GM12878 (cell line): ENCODE measurements at regions not wholly inside any gene's neighbourhood (a gene's known extent, or its start where the extent isn't known, plus 50 kb on each side); places are given as distances from the start of the nearest gene placed in this dataset.

ENCODE experiments used
- ATAC-seq: fragments of 200-7000 bp; cut with Tn5 transposase; 3 replicates; pipeline ENCODE4 v1.9.1; 2020; ENCODE audit warnings: mild to moderate bottlenecking, moderate library complexity
- BruUV-seq: library from RNA; stranded (reverse); fragments of 400-500 nt; replicated peaks from 2 replicates; lab custom pipeline; 2021; lab: Mats Ljungman, UMichigan
- CTCF ChIA-PET: fragments of 300-600 bp; sonication (Branson Sonifier 250); formaldehyde crosslinking; extraction: SDS; loops from one replicate; lab custom pipeline; 2021; ENCODE audit warnings: inconsistent platforms; lab: Yijun Ruan, JAX
- POLR2A ChIA-PET: fragments of 350-600 bp; formaldehyde crosslinking; extraction: SDS; loops from one replicate; lab custom pipeline; 2021; ENCODE audit warnings: inconsistent platforms; lab: Charles Lee
- RAD21 ChIA-PET: fragments of 300-600 bp; sonication (Branson Sonifier 250); formaldehyde crosslinking; loops from one replicate; lab custom pipeline; 2023; ENCODE audit warnings: antibody characterized with exemption; ENCODE audit not compliant: unreplicated experiment; lab: Charles Lee
- SMC1A ChIA-PET: fragments of 300-600 bp; sonication (Branson Sonifier 250); formaldehyde crosslinking; loops from one replicate; lab custom pipeline; 2023; ENCODE audit not compliant: unreplicated experiment, uncharacterized antibody; lab: Charles Lee
- DNase-seq: peaks from one replicate; pipeline ENCODE4 v3.0.0-alpha.2; 2011; ENCODE audit warnings: low read depth, low spot score
- FAIRE-seq: peaks from 3 replicates; lab custom pipeline; 2011; peaks lifted over from hg19 to GRCh38; lab: Jason Lieb, UNC
- H2AFZ ChIP-seq: 2 replicates; pipeline ENCODE4 v1.6.0; 2011; ENCODE audit warnings: low read depth, low read length, control low read depth; ENCODE audit not compliant: control insufficient read depth
- H3K27ac ChIP-seq: 2 replicates; pipeline ENCODE4 v1.5.1; 2011; ENCODE audit warnings: control low read depth; ENCODE audit not compliant: control insufficient read depth, insufficient read depth
- H3K27me3 ChIP-seq, 2 experiments: replicated peaks in 1 of 2; 2 replicates each; pipeline versions ENCODE4 v1.6.0 to v1.6.1; 2011; ENCODE audit warnings: low read length in 1 of 2; ENCODE audit not compliant: control insufficient read depth in 2 of 2, insufficient read depth in 2 of 2
- H3K36me3 ChIP-seq, 2 experiments: 2 replicates each; pipeline ENCODE4 v1.5.1; 2011; ENCODE audit warnings: low read length in 1 of 2; ENCODE audit not compliant: control insufficient read depth in 2 of 2, insufficient read depth in 2 of 2
- H3K4me1 ChIP-seq: 2 replicates; pipeline ENCODE4 v1.6.1; 2011; ENCODE audit warnings: mild to moderate bottlenecking, low read length, moderate library complexity, mixed read lengths; ENCODE audit not compliant: control insufficient read depth, insufficient read depth
- H3K4me2 ChIP-seq: 2 replicates; pipeline ENCODE4 v1.6.0; 2011; ENCODE audit warnings: control low read depth; ENCODE audit not compliant: control insufficient read depth, insufficient read depth
- H3K4me3 ChIP-seq: fragments of 200-600 bp; sonication (generic); 2 replicates; pipeline ENCODE4 v1.5.1; 2016
- H3K79me2 ChIP-seq: 2 replicates; pipeline ENCODE4 v1.6.0; 2011; ENCODE audit warnings: low read length; ENCODE audit not compliant: control insufficient read depth, insufficient read depth
- H3K9ac ChIP-seq: 2 replicates; pipeline ENCODE4 v1.8.0; 2011; ENCODE audit warnings: low read length, control low read depth, mixed read lengths; ENCODE audit not compliant: control insufficient read depth, insufficient read depth
- H3K9me3 ChIP-seq: replicated peaks from 3 replicates; pipeline ENCODE4 v1.5.1; 2011; ENCODE audit warnings: mild to moderate bottlenecking, low read length; ENCODE audit not compliant: control insufficient read depth, insufficient read depth
- H4K20me1 ChIP-seq: 2 replicates; pipeline ENCODE4 v1.6.0; 2011; ENCODE audit not compliant: control insufficient read depth, insufficient read depth
- BCLAF1 ChIP-seq: fragments of 450-650 bp; IDR thresholded peaks from 2 replicates; pipeline ENCODE4 v1.6.1; 2017; ENCODE audit warnings: antibody characterized with exemption, mild to moderate bottlenecking, moderate library complexity
- EED ChIP-seq: sonication (generic); IDR thresholded peaks from 2 replicates; pipeline ENCODE4 v1.6.1; 2016; ENCODE audit warnings: antibody characterized with exemption, low read depth
- FOS ChIP-seq: IDR thresholded peaks from 3 replicates; pipeline ENCODE4 v1.6.1; 2011; ENCODE audit warnings: borderline replicate concordance; ENCODE audit not compliant: insufficient read length; ENCODE audit errors: extremely low read depth
- KAT2A ChIP-seq: conservative IDR thresholded peaks from 2 replicates; pipeline ENCODE4 v1.6.1; 2011; ENCODE audit warnings: low read depth, low read length; ENCODE audit not compliant: control insufficient read depth
- KLF5 ChIP-seq: fragments of 450-650 bp; IDR thresholded peaks from 2 replicates; pipeline ENCODE4 v1.6.1; 2014; ENCODE audit warnings: mild to moderate bottlenecking; ENCODE audit not compliant: partially characterized antibody
- MEF2B ChIP-seq: fragments of 450-650 bp; IDR thresholded peaks from 2 replicates; pipeline ENCODE4 v1.6.1; 2018; ENCODE audit warnings: mild to moderate bottlenecking, moderate library complexity; ENCODE audit not compliant: partially characterized antibody, poor library complexity, severe bottlenecking
- NRF1 ChIP-seq: conservative IDR thresholded peaks from 2 replicates; pipeline ENCODE4 v1.6.1; 2011; ENCODE audit warnings: mild to moderate bottlenecking, low read depth, low read length, improper control_type of control experiment
- POLR2AphosphoS5 ChIP-seq: IDR thresholded peaks from 2 replicates; pipeline ENCODE4 v1.6.1; 2011; ENCODE audit warnings: mild to moderate bottlenecking, low read length, inconsistent platforms
- RELA ChIP-seq: fragments of 450-650 bp; IDR thresholded peaks from 2 replicates; pipeline ENCODE4 v1.8.0; 2014; ENCODE audit warnings: borderline replicate concordance; ENCODE audit not compliant: partially characterized antibody
- SIN3A ChIP-seq: IDR thresholded peaks from 2 replicates; pipeline ENCODE4 v1.6.1; 2012; ENCODE audit warnings: low read depth, low read length, improper control_type of control experiment
- SMAD1 ChIP-seq: fragments of 450-650 bp; IDR thresholded peaks from 2 replicates; pipeline ENCODE4 v1.6.1; 2018; ENCODE audit warnings: mild to moderate bottlenecking, low read depth; ENCODE audit not compliant: partially characterized antibody
- SMAD5 ChIP-seq: IDR thresholded peaks from 2 replicates; pipeline ENCODE4 v1.6.1; 2016; ENCODE audit warnings: antibody characterized with exemption, low read depth
- SPI1 ChIP-seq: IDR thresholded peaks from 2 replicates; pipeline ENCODE4 v1.6.1; 2011; ENCODE audit warnings: low read depth, mild to moderate bottlenecking, low read length, moderate library complexity, borderline replicate concordance; ENCODE audit not compliant: insufficient read depth
- ZBTB4 ChIP-seq: fragments of 450-650 bp; formaldehyde crosslinking; IDR thresholded peaks from 2 replicates; pipeline ENCODE4 v1.4.0; 2022; ENCODE audit warnings: mild to moderate bottlenecking, moderate library complexity
- ZNF622 ChIP-seq: fragments of 450-650 bp; IDR thresholded peaks from 2 replicates; pipeline ENCODE4 v1.6.1; 2017; ENCODE audit warnings: mild to moderate bottlenecking, inconsistent platforms
- WGBS: methylation state at CpG from one replicate; pipeline ENCODE4 v1.1.6; 2016; ENCODE audit warnings: low lambda C conversion rate; ENCODE audit not compliant: insufficient replicate concordance, insufficient coverage; ENCODE audit errors: missing lambda C conversion rate; 5-methylcytosine and 5-hydroxymethylcytosine counted together
- in situ Hi-C: fragments of 300-500 bp; cut with MboI; formaldehyde crosslinking; loops from 9 replicates; pipeline ENCODE4 v1.14.3; 2018; ENCODE audit warnings: mixed read lengths
- intact Hi-C: fragments of 100-400 bp; cut with micrococcal nuclease; formaldehyde crosslinking; loops from one replicate; pipeline ENCODE4 v1.14.2; 2022; ENCODE audit not compliant: unreplicated experiment

DNA sequence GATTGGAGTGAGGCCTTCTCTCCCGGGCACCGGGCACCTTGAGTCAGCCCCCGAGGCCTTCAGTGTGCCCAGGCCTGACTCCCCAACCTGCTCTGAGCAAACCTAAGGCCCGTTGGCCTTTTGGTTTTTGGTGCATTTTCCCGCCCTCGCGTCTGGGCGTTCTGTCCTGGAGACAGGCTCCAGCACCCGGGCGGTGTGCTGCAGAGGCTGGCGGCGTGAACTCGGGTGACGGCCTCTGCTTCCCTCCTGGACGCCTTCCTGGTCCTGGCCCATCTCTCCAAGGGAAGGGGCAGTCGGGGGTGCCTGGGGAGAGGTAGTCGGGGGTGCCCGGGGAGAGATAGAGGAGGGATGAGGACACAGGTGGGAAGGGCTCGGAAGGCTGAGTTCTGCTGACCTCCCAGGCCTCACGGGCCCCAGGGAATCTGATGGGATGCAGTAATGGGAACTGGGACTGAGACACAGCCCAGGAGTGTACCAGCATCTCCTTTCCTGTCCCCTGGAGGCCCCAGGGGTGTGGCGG lies 1326.4 kb downstream of the BRD1 start:
- Histone ChIP-seq H3K27ac (no peak overlapping the region), H4K20me1 (no peaks in the 10 kb centered on the region), H3K9ac (no peak overlapping the region), H3K4me2 (no peak overlapping the region), H3K79me2 (no peaks in the 10 kb centered on the region), H3K9me3 (no peaks in the 10 kb centered on the region; the same call in 2 of the 3 replicates), H3K4me3 (no peak overlapping the region), H2AFZ (no peak overlapping the region), H3K27me3 (no peaks in the 10 kb centered on the region), H3K4me1 (no peaks in the 10 kb centered on the region), H3K36me3 (no peaks in the 10 kb centered on the region)
- ATAC-seq (no peak), FAIRE-seq (no peak), DNase-seq (no peak)
- TF ChIP-seq SMAD5 (no peak), SMAD1 (no peak), BCLAF1 (no peak), SPI1 (no peak), MEF2B (no peak), RELA (no peak), ZNF622 (no peak), SIN3A (no peak), NRF1 (no peak), KLF5 (no peak), ZBTB4 (CRISPR knock-in tag) (no peak), EED (no peak), FOS (no peak), POLR2AphosphoS5 (no peak), KAT2A (no peak)
- CTCF ChIA-PET = no interaction called here
- SMC1A ChIA-PET = no interaction called here
- RAD21 ChIA-PET = no interaction called here
- POLR2A ChIA-PET = no interaction called here
- in situ Hi-C loops (no loop called here), intact Hi-C loops (no loop called here)
- no TSS peak for BruUV-seq
- WGBS = 53% methylated on average over 18 of the region's 21 CpGs
